ENCODE measurements at regions not wholly inside any gene's neighbourhood (a gene's known extent, or its start where the extent isn't known, plus 50 kb on each side); places are given as distances from the start of the nearest gene placed in this dataset.

GRCh38 chr1:105641407-105641806 lies 1415.1 kb upstream of the PRMT6 start:
- no peak overlapping the region for H2AFZ ChIP-seq (ENCODE audit: low read length)
- no CpG with 5 or more reads among the region's 1 CpG for WGBS (ENCODE audit: extremely low coverage, insufficient read length, low lambda C conversion rate)
- no peak overlapping the region for H2BK15ac ChIP-seq (ENCODE audit: low read depth, low read length)
- no peak overlapping the region for H2BK5ac ChIP-seq (ENCODE audit: insufficient read length, low read length)
- Mint-ChIP-seq H3K36me3 (ENCODE audit: insufficient read depth in 1 of 3, low read depth in 3 of 3) (no peaks in the 10 kb centered on the region), H3K4me1 (no peaks in the 10 kb centered on the region), H3K4me3 (no peak overlapping the region), H3K27me3 (ENCODE audit: low read depth) (no peaks in the 10 kb centered on the region), H3K9me3 (peaks cover 0 to 4% of the 10 kb centered on the region in 2 experiments; a peak in 2 of 5 replicates), H3K27ac (no peak overlapping the region; a peak in 1 of 7 replicates)
- H4K8ac ChIP-seq (replicated peaks; ENCODE audit: insufficient read length, low read depth, low read length), result no peak overlapping the region
- no peaks in the 10 kb centered on the region for H3K79me1 ChIP-seq (ENCODE audit: insufficient read depth, low read depth, low read length, poor library complexity, severe bottlenecking)
- H2BK20ac ChIP-seq (ENCODE audit: low read depth, low read length, poor library complexity, severe bottlenecking), result no peak overlapping the region
- no peak overlapping the region for H3K27ac ChIP-seq (ENCODE audit: insufficient read length, low read depth, low read length)
- H2BK120ac ChIP-seq (ENCODE audit: low read depth, low read length, poor library complexity, severe bottlenecking), result no peak overlapping the region
- no peaks in the 10 kb centered on the region for H4K20me1 ChIP-seq (ENCODE audit: control insufficient read depth, insufficient read depth, insufficient read length)
- H3T11ph ChIP-seq (ENCODE audit: low read length), result no peak overlapping the region
- H3K23me2 ChIP-seq (ENCODE audit: insufficient read length, low read depth, low read length, poor library complexity, severe bottlenecking), result no peaks in the 10 kb centered on the region
- H3K18ac ChIP-seq (ENCODE audit: insufficient read length, low read depth, low read length), result no peak overlapping the region
- H3K9me3 ChIP-seq (ENCODE audit: control insufficient read depth, low read depth, low read length), result no peaks in the 10 kb centered on the region
- peak; percentile 37 for DNase-seq
- H3K9ac ChIP-seq (ENCODE audit: extremely low read depth, insufficient read length, low read length), result no peak overlapping the region
- H3K27me3 ChIP-seq (ENCODE audit: insufficient read depth, low read length), result no peaks in the 10 kb centered on the region
- no peak overlapping the region for H4K91ac ChIP-seq (ENCODE audit: insufficient read length, low read depth, low read length)
- no peak overlapping the region for H2AK5ac ChIP-seq (ENCODE audit: insufficient read length, low read length)
- H3K4ac ChIP-seq (ENCODE audit: low read depth, low read length), result no peak overlapping the region
- H2BK12ac ChIP-seq (ENCODE audit: insufficient read length, low read depth, low read length), result no peak overlapping the region
- H3K4me1 ChIP-seq (ENCODE audit: insufficient read depth, low read length), result no peaks in the 10 kb centered on the region
- no peak overlapping the region for H3K4me2 ChIP-seq (ENCODE audit: insufficient read depth, insufficient read length, low read length)
- H3K56ac ChIP-seq (ENCODE audit: insufficient read length, low read depth, low read length), result no peak overlapping the region
- H4K5ac ChIP-seq (ENCODE audit: insufficient read length, low read depth, low read length), result no peak overlapping the region
- TF ChIP-seq CTCF (conservative IDR thresholded peaks at IDR 0.05), result peak; percentile 41; the same call in 1 of the 3 replicates
- no peaks in the 10 kb centered on the region for H3K79me2 ChIP-seq (ENCODE audit: insufficient read depth, low read length)
- no peak overlapping the region for H3K14ac ChIP-seq (ENCODE audit: insufficient read depth, low read length)
- no peak overlapping the region for H3K23ac ChIP-seq (ENCODE audit: insufficient read length, low read depth, low read length)

Data from H9 (cell line).